ACC112 (cell line): ENCODE measurements at regions not wholly inside any gene's neighbourhood (a gene's known extent, or its start where the extent isn't known, plus 50 kb on each side); places are given as distances from the start of the nearest gene placed in this dataset.
"Not testable (repeated sequence)": the region's sequence is repeated elsewhere in the genome, so short reads cannot be mapped to it uniquely, and the experiment has no call there.

Experiments
- H2AFZ ChIP-seq: fragments of 200-600 bp; sonication (generic); one replicate; pipeline ENCODE4 v1.6.0; 2017; ENCODE audit warnings: antibody characterized with exemption, low read length; ENCODE audit not compliant: unreplicated experiment
- H3K27ac ChIP-seq: fragments of 200-600 bp; sonication (generic); 2 replicates; pipeline ENCODE4 v1.5.1; 2014; ENCODE audit warnings: low read depth, mild to moderate bottlenecking, antibody characterized with exemption, low read length, moderate library complexity
- H3K27me3 ChIP-seq: fragments of 200-600 bp; sonication (generic); 2 replicates; pipeline ENCODE4 v1.6.1; 2014; ENCODE audit warnings: mild to moderate bottlenecking, antibody characterized with exemption, low read length, moderate library complexity, mixed read lengths; ENCODE audit not compliant: insufficient read depth
- H3K36me3 ChIP-seq: fragments of 200-600 bp; sonication (generic); 2 replicates; pipeline ENCODE4 v1.6.1; 2016; ENCODE audit warnings: mild to moderate bottlenecking, antibody characterized with exemption, low read length, moderate library complexity, mixed read lengths; ENCODE audit not compliant: insufficient read depth
- H3K4me1 ChIP-seq: fragments of 200-600 bp; sonication (generic); one replicate; pipeline ENCODE4 v1.6.1; 2016; ENCODE audit warnings: low read length, mixed read lengths; ENCODE audit not compliant: insufficient read depth, unreplicated experiment, control insufficient read depth
- H3K4me3 ChIP-seq: fragments of 200-600 bp; sonication (generic); 2 replicates; pipeline ENCODE4 v1.5.1; 2014; ENCODE audit warnings: mild to moderate bottlenecking, low read depth, low read length
- H3K79me2 ChIP-seq: fragments of 200-600 bp; sonication (generic); one replicate; pipeline ENCODE4 v1.6.0; 2016; ENCODE audit warnings: low read length; ENCODE audit not compliant: control insufficient read depth, unreplicated experiment, insufficient read depth

DNA sequence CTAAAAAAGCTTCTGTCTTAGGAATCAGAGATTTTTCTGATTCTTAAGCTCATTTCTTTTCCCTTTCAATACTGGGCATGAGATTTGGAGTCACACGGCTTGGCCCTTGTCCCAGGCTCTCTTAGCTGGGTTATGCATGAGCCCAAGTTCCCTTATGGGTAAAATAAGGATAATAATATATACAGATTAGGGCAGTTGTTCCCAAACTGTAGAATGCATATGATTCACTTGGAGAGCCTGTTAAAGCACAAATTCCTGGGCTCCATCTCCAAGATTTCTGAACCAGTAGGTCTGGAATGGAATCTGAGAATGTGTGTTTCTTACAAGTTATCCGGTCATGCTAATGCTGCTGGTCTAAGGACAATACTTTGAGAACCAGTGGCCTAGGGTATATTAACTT is 154.0 kb downstream of the REEP3 start:
- Histone ChIP-seq H3K27ac (no peak overlapping the region), H3K4me3 (no peak overlapping the region), H3K36me3 (no peaks in the 10 kb centered on the region), H3K79me2 (no peaks in the 10 kb centered on the region), H3K27me3 (no peaks in the 10 kb centered on the region), H2AFZ (no peak overlapping the region), H3K4me1 (peaks cover 17% of the 10 kb centered on the region)

DNA sequence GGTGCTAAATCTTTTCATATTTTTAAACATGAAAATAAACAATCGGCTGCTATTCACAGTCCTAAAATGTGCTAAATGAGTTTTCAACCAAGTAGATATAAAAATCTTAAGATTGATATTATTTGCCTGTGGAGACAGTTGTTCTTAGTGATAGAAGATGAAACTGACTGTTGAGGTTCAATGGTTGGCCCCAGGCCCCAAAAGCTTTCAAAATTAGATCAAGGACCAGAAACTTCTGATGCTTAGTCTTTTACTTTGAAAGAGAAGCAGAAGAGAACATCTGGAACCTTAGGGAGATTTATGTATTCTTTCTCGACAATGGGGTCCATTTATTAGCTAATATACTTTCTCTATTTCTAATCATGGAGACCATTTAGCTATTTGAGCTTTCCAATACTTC is 155.8 kb downstream of the REEP3 start:
- Histone ChIP-seq H3K36me3 (no peaks in the 10 kb centered on the region), H3K4me1 (peaks cover 13% of the 10 kb centered on the region)

GRCh38 chr10:63680545-63680944 is 159.3 kb downstream of the REEP3 start:
- peaks cover 19% of the 10 kb centered on the region for H3K4me1 ChIP-seq
- H3K27ac ChIP-seq, H3K36me3 ChIP-seq, H3K4me3 ChIP-seq, H3K79me2 ChIP-seq, H3K27me3 ChIP-seq, H2AFZ ChIP-seq: not testable (repeated sequence)

More for the DNA sequence above, 155.8 kb downstream of the REEP3 start:
- Histone ChIP-seq H3K27ac (no peak overlapping the region), H3K27me3 (no peaks in the 10 kb centered on the region), H3K79me2 (no peaks in the 10 kb centered on the region), H3K4me3 (no peak overlapping the region), H2AFZ (no peak overlapping the region)

DNA sequence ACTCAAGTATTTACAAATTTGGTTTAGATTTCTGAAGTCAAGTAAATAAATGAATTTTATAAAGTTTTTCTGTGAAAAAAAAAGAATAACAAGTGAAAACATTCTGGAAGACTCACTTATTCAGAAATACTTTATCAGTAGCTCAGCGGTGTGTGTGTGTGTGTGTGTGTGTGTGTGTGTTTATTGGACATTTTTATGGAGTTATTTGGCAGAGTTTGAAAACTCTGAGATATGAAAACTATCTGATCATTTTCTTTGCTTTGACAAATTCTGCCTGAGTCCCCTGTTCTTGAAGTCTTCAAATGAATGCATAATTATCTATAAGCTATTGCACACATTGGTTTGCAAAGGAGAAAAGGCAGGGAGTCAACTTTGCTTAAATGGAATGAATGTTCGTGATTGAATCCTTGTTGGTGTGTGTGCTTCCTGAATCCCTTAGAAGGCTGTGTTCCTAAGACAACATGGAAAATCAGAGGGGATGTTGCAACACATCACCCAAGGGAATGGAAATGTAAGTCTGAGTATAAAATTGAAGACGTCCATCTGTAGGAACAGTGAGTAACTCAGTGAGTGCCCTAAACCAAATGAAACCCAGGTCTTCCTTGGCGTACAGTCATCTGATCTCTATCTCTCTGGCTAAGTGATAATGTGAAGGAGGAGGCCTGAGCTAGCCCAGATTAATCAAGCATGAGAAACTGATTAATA is 160.9 kb downstream of the REEP3 start:
- peak overlapping the region; percentile 36; the same call in 1 of the 2 replicates for H3K4me3 ChIP-seq
- H3K27me3 ChIP-seq = no peaks in the 10 kb centered on the region
- H3K36me3 ChIP-seq = no peaks in the 10 kb centered on the region
- no peaks in the 10 kb centered on the region for H3K79me2 ChIP-seq
- H2AFZ ChIP-seq = peak overlapping the region; percentile 85
- H3K4me1 ChIP-seq = peaks cover 19% of the 10 kb centered on the region
- H3K27ac ChIP-seq = peak overlapping the region; percentile 95

- Histone ChIP-seq H3K27ac (peak overlapping the region; percentile 95), H3K4me3 (peak overlapping the region; percentile 36; the same call in 1 of the 2 replicates), H2AFZ (peak overlapping the region; percentile 85), H3K4me1 (peaks cover 19% of the 10 kb centered on the region)
- H3K27me3 ChIP-seq, H3K36me3 ChIP-seq, H3K79me2 ChIP-seq: not testable (repeated sequence)
Measured at GRCh38 chr10:63682698-63683052, 161.5 kb downstream of the REEP3 start.

DNA sequence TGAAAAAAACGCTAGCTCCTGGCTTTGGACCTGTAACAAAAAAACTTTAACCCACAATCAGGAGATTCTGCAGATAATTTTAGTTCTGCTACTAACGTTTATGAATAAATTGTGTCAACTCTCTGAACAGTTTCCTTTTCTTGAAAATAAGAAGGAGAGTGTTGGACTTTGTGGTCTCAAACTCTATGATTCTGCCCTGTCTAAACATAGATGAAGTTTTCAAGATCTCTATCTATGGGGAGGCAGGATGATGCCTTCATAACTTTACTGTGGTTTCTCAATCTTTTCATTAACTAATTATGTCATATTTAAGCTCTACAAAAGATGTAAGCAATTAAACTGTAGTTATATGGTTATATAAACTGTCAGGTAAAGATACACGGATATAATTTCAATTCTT is 162.0 kb downstream of the REEP3 start:
- Histone ChIP-seq H3K79me2 (no peaks in the 10 kb centered on the region), H3K27ac (peak overlapping the region; percentile 95), H3K36me3 (no peaks in the 10 kb centered on the region), H2AFZ (no peak overlapping the region), H3K4me1 (peaks cover 19% of the 10 kb centered on the region), H3K27me3 (no peaks in the 10 kb centered on the region), H3K4me3 (no peak overlapping the region)

DNA sequence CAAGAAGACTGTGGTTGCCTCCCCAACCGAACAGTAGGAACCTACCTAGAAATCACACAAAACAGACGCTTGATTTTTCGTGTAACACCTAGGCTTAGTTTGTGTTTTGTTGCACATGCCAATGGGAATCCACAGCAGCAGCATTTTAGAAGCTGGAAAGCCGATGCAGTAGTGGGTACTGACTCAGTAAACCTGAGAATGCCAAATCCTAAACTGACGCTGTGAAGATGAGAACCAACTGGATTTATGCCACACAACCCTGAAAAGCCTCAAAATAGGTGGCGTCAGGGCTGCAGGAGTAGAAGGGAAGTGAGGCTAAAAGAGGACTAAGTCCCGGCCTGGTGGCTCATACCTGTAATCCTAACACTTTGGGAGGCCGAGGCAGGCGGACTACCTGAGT is 162.5 kb downstream of the REEP3 start:
- Histone ChIP-seq H3K27ac (no peak overlapping the region), H3K4me3 (no peak overlapping the region), H3K79me2 (no peaks in the 10 kb centered on the region), H3K4me1 (peaks cover 19% of the 10 kb centered on the region), H2AFZ (no peak overlapping the region), H3K27me3 (no peaks in the 10 kb centered on the region), H3K36me3 (no peaks in the 10 kb centered on the region)

GRCh38 chr10:63684257-63684936 is 163.2 kb downstream of the REEP3 start:
- Histone ChIP-seq H3K27ac (no peak overlapping the region), H3K27me3 (no peaks in the 10 kb centered on the region), H3K36me3 (no peaks in the 10 kb centered on the region), H3K4me3 (no peak overlapping the region), H2AFZ (no peak overlapping the region), H3K4me1 (peaks cover 19% of the 10 kb centered on the region), H3K79me2 (no peaks in the 10 kb centered on the region)

GRCh38 chr10:63689768-63690167 is 168.6 kb downstream of the REEP3 start:
- H2AFZ ChIP-seq = no peak overlapping the region
- peaks cover 6% of the 10 kb centered on the region for H3K4me1 ChIP-seq
- H3K4me3 ChIP-seq = no peak overlapping the region

GRCh38 chr10:63692220-63692896 is 171.2 kb downstream of the REEP3 start:
- Histone ChIP-seq H3K4me1 (peaks cover 19% of the 10 kb centered on the region), H3K27me3 (no peaks in the 10 kb centered on the region), H3K36me3 (no peaks in the 10 kb centered on the region), H3K4me3 (no peak overlapping the region), H3K79me2 (no peaks in the 10 kb centered on the region), H2AFZ (peak overlapping the region; percentile 68), H3K27ac (peak overlapping the region; percentile 23; the same call in 1 of the 2 replicates)

More at GRCh38 chr10:63689768-63690167, 168.6 kb downstream of the REEP3 start:
- Histone ChIP-seq H3K79me2 (no peaks in the 10 kb centered on the region), H3K27ac (no peak overlapping the region), H3K36me3 (no peaks in the 10 kb centered on the region), H3K27me3 (no peaks in the 10 kb centered on the region)
